ENCODE measurements at regions not wholly inside any gene's neighbourhood (a gene's known extent, or its start where the extent isn't known, plus 50 kb on each side); places are given as distances from the start of the nearest gene placed in this dataset.

DNA sequence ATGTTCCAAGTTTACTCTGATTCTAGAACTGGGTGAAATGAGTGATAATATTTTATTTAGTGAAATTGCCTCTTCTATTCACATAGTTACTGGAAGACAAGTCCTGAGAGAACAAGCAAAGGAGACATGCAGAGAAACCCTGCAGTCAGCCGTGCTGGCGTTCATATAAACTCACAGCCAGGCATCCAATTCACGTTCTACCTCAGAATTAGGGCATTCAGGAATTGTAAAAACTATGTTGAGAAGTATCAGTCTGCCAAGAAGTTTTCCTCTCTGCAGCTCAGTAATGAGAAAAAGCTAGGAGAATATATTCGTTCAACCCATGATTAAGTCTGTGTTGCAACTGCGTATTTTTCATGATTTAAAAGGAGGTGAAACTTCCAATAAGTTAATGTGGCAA is 156.2 kb upstream of the DSEL start:
- TF ChIP-seq CTCF (conservative IDR thresholded peaks at IDR 0.05; ENCODE audit: low read length) (no peak), EZH2phosphoT487 (IDR thresholded peaks at IDR 0.05; ENCODE audit: borderline replicate concordance) (no peak)
